ENCODE measurements at regions not wholly inside any gene's neighbourhood (a gene's known extent, or its start where the extent isn't known, plus 50 kb on each side); places are given as distances from the start of the nearest gene placed in this dataset.

DNA sequence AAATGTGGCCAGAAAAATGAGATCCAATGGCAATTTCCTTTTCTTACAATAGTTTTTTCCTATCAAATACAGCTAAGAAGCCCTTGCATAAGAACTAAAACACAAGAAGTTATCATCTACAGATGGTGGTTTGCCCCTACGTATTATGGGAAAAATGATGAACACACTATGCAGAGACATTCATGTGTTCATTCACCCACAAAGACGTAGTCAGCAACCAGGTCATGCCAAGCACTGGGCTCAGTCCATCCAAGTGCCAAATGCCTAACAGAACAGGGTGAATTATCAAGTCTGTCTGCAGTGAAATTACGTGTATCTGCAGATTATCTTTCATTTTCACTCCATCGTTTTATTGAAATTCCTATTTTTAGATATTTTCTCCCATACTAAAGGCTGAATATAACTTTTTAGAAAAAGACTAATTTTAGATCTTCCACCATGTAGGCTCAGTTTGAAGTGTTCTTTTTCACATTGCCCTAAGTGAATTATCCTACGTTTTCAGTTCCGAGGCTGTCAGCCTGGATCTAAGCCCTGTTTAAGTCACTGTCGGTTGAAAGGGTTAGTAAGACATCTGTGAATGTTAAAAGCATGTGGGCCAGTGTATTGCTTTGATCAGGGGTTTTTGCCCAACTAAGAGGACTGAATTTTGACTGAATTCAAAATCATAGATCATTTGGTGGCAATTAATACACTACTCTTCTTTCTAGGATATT is 78.1 kb upstream of the DHX40 start:
- Histone ChIP-seq H3K9me2 (ENCODE audit: insufficient read depth, low read length) (no peaks in the 10 kb centered on the region), H3K9me3 (ENCODE audit: low read length) (no peaks in the 10 kb centered on the region), H3K4me1 (ENCODE audit: insufficient read depth, low read length, poor library complexity, severe bottlenecking) (no peaks in the 10 kb centered on the region), H3K4me3 (ENCODE audit: low read depth, low read length, poor library complexity, severe bottlenecking) (no peak overlapping the region), H3K27ac (ENCODE audit: low read depth, low read length, poor library complexity, severe bottlenecking) (no peak overlapping the region), H4K20me1 (ENCODE audit: insufficient read depth, low read length) (no peaks in the 10 kb centered on the region), H3K4me2 (ENCODE audit: low read length) (no peak overlapping the region), H3K79me2 (ENCODE audit: insufficient read depth, low read depth, low read length) (no peaks in the 10 kb centered on the region), H2AFZ (ENCODE audit: low read length) (no peak overlapping the region), H3K36me3 (ENCODE audit: insufficient read depth, low read length) (no peaks in the 10 kb centered on the region)
- DNase-seq (ENCODE audit: low spot score) = no peak
- CTCF ChIA-PET (ENCODE audit: unreplicated experiment) = no interaction called here
- no TSS peak for BruUV-seq (replicated peaks)
- no peak for TF ChIP-seq EZH2phosphoT487 (IDR thresholded peaks at IDR 0.05; ENCODE audit: borderline replicate concordance, low read depth, low read length)
- TF ChIP-seq, protein P1, sequence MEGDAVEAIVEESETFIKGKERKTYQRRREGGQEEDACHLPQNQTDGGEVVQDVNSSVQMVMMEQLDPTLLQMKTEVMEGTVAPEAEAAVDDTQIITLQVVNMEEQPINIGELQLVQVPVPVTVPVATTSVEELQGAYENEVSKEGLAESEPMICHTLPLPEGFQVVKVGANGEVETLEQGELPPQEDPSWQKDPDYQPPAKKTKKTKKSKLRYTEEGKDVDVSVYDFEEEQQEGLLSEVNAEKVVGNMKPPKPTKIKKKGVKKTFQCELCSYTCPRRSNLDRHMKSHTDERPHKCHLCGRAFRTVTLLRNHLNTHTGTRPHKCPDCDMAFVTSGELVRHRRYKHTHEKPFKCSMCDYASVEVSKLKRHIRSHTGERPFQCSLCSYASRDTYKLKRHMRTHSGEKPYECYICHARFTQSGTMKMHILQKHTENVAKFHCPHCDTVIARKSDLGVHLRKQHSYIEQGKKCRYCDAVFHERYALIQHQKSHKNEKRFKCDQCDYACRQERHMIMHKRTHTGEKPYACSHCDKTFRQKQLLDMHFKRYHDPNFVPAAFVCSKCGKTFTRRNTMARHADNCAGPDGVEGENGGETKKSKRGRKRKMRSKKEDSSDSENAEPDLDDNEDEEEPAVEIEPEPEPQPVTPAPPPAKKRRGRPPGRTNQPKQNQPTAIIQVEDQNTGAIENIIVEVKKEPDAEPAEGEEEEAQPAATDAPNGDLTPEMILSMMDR (conservative IDR thresholded peaks at IDR 0.05; ENCODE audit: low read length) = no peak
- POLR2A ChIA-PET = interaction anchor here (0.6 kb wide), 1 partner anchor 43 kb away, joined by 3 read pairs; no protein-coding TSS in a partner anchor
- intact Hi-C loops (cut with micrococcal nuclease; ENCODE audit: unreplicated experiment) = no loop called here

DNA sequence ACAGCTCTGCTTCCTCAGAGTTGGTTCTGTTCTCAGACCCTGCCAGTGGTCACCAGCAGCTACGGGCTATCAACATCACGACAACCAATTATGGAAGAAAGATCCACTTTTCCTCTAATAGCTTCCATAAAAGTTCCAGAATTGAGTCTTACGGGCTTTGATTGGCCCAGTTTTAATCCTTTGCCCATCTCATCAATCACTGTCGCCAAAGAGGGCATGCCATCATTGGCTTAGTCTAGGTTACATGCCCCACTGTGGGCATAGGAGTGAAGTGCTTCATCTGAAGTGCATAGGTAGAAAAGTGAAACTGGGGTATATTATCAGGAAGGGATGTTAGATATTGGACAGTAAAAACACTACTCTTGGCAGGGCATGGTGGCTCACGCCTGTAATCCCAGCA is 76.6 kb upstream of the DHX40 start:
- no peak overlapping the region for H3K27ac ChIP-seq (ENCODE audit: low read depth, low read length, poor library complexity, severe bottlenecking)
- H4K20me1 ChIP-seq (ENCODE audit: insufficient read depth, low read length) = no peaks in the 10 kb centered on the region
- ChIA-PET POLR2A (interaction anchor here (0.7 to 1.1 kb wide), 2 partner anchors 13 to 17 kb away, joined by 3 to 4 read pairs; no protein-coding TSS in a partner anchor), CTCF (ENCODE audit: unreplicated experiment) (no interaction called here)
- no TSS peak for BruUV-seq (replicated peaks)
- H3K4me1 ChIP-seq (ENCODE audit: insufficient read depth, low read length, poor library complexity, severe bottlenecking) = no peaks in the 10 kb centered on the region
- no peak overlapping the region for H3K4me2 ChIP-seq (ENCODE audit: low read length)
- H3K36me3 ChIP-seq (ENCODE audit: insufficient read depth, low read length) = no peaks in the 10 kb centered on the region
- no peak overlapping the region for H2AFZ ChIP-seq (ENCODE audit: low read length)
- no peaks in the 10 kb centered on the region for H3K9me2 ChIP-seq (ENCODE audit: insufficient read depth, low read length)
- intact Hi-C loops (cut with micrococcal nuclease; ENCODE audit: unreplicated experiment) = no loop called here
- TF ChIP-seq, protein P1 (conservative IDR thresholded peaks at IDR 0.05; ENCODE audit: low read length) = no peak
- no peak for TF ChIP-seq EZH2phosphoT487 (IDR thresholded peaks at IDR 0.05; ENCODE audit: borderline replicate concordance, low read depth, low read length)
- no peak for DNase-seq (ENCODE audit: low spot score)
- no peaks in the 10 kb centered on the region for H3K79me2 ChIP-seq (ENCODE audit: insufficient read depth, low read depth, low read length)
- H3K4me3 ChIP-seq (ENCODE audit: low read depth, low read length, poor library complexity, severe bottlenecking) = no peak overlapping the region
- H3K9me3 ChIP-seq (ENCODE audit: low read length) = no peaks in the 10 kb centered on the region

DNA sequence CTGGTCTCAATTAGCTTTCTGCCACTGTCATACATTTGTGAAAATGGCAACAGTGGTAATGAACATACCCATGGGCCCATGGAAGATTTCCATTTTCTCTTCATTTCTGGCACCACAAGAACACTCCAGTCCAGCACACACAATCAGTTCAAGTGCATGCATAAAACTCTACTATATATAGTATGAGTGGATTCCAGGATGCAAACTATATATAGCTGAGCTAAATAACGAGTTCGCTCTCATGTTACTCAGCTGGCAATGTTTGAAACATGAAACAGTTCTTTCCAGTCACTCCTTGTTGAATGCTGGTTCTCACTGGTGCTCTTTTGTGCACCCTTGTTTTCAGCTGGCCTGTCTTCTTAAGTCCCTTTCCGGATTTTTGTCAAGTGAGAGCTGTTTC is 75.2 kb upstream of the DHX40 start:
- H3K79me2 ChIP-seq (ENCODE audit: insufficient read depth, low read depth, low read length) = no peaks in the 10 kb centered on the region
- H3K9me3 ChIP-seq (ENCODE audit: low read length) = no peaks in the 10 kb centered on the region
- intact Hi-C loops (cut with micrococcal nuclease; ENCODE audit: unreplicated experiment) = no loop called here
- ChIA-PET CTCF (ENCODE audit: unreplicated experiment) (no interaction called here), POLR2A (interaction anchor here (0.7 to 0.8 kb wide), 3 partner anchors 18 to 182 kb away, joined by 3 to 7 read pairs (median 4); no protein-coding TSS in a partner anchor)
- no peaks in the 10 kb centered on the region for H3K9me2 ChIP-seq (ENCODE audit: insufficient read depth, low read length)
- no peak for DNase-seq (ENCODE audit: low spot score)
- H3K36me3 ChIP-seq (ENCODE audit: insufficient read depth, low read length) = no peaks in the 10 kb centered on the region
- TF ChIP-seq, protein P1 (conservative IDR thresholded peaks at IDR 0.05; ENCODE audit: low read length) = no peak
- no peak for TF ChIP-seq EZH2phosphoT487 (IDR thresholded peaks at IDR 0.05; ENCODE audit: borderline replicate concordance, low read depth, low read length)
- no peaks in the 10 kb centered on the region for H3K4me1 ChIP-seq (ENCODE audit: insufficient read depth, low read length, poor library complexity, severe bottlenecking)
- H2AFZ ChIP-seq (ENCODE audit: low read length) = no peak overlapping the region
- H4K20me1 ChIP-seq (ENCODE audit: insufficient read depth, low read length) = no peaks in the 10 kb centered on the region
- H3K4me2 ChIP-seq (ENCODE audit: low read length) = no peak overlapping the region
- no TSS peak for BruUV-seq (replicated peaks)
- no peak overlapping the region for H3K4me3 ChIP-seq (ENCODE audit: low read depth, low read length, poor library complexity, severe bottlenecking)
- no peak overlapping the region for H3K27ac ChIP-seq (ENCODE audit: low read depth, low read length, poor library complexity, severe bottlenecking)
